BE2C (cell line): ENCODE measurements at regions not wholly inside any gene's neighbourhood (a gene's known extent, or its start where the extent isn't known, plus 50 kb on each side); places are given as distances from the start of the nearest gene placed in this dataset.
"Not testable (repeated sequence)": the region's sequence is repeated elsewhere in the genome, so short reads cannot be mapped to it uniquely, and the experiment has no call there.

Experiments
- DNase-seq: peaks from one replicate; pipeline ENCODE4 v3.0.0-alpha.2; 2020
- H3K27me3 ChIP-seq: fragments of 250-450 bp; sonication (Bioruptor Pico); 2 replicates; pipeline ENCODE4 v1.5.1; 2020; ENCODE audit warnings: mild to moderate bottlenecking
- H3K36me3 ChIP-seq: fragments of 250-450 bp; sonication (Bioruptor Pico); 2 replicates; pipeline ENCODE4 v1.5.1; 2020; ENCODE audit warnings: mild to moderate bottlenecking
- H3K4me1 ChIP-seq: fragments of 250-450 bp; sonication (Bioruptor Pico); 2 replicates; pipeline ENCODE4 v1.5.1; 2020
- H3K4me3 ChIP-seq: 2 replicates; pipeline ENCODE4 v1.5.1; 2011; ENCODE audit warnings: low read depth, low read length
- H3K9me3 ChIP-seq: fragments of 250-450 bp; sonication (Bioruptor Pico); 2 replicates; pipeline ENCODE4 v1.5.1; 2020
- CTCF ChIP-seq: IDR thresholded peaks from 2 replicates; pipeline ENCODE4 v1.5.1; 2012; ENCODE audit warnings: mild to moderate bottlenecking, low read depth, low read length

- no peak for TF ChIP-seq CTCF
- no peaks in the 10 kb centered on the region for H3K9me3 ChIP-seq
- no peak for DNase-seq
- no peaks in the 10 kb centered on the region for H3K36me3 ChIP-seq
- no peak overlapping the region for H3K4me3 ChIP-seq
- no peaks in the 10 kb centered on the region for H3K4me1 ChIP-seq
- no peaks in the 10 kb centered on the region; the same call in 1 of the 2 replicates for H3K27me3 ChIP-seq
Observed at GRCh38 chr11:86874304-86875056, 74.1 kb downstream of the PRSS23 start.

GRCh38 chr11:86876716-86877234, 76.4 kb downstream of the PRSS23 start:
- H3K36me3 ChIP-seq = no peaks in the 10 kb centered on the region
- H3K9me3 ChIP-seq = no peaks in the 10 kb centered on the region
- no peak for DNase-seq
- TF ChIP-seq CTCF = no peak
- no peaks in the 10 kb centered on the region for H3K4me1 ChIP-seq
- H3K27me3 ChIP-seq = no peaks in the 10 kb centered on the region; the same call in 1 of the 2 replicates
- H3K4me3 ChIP-seq = no peak overlapping the region

GRCh38 chr11:86877503-86877902, 77.2 kb downstream of the PRSS23 start:
- no peaks in the 10 kb centered on the region for H3K36me3 ChIP-seq
- TF ChIP-seq CTCF = no peak
- no peaks in the 10 kb centered on the region for H3K9me3 ChIP-seq
- DNase-seq = no peak
- H3K4me3 ChIP-seq = no peak overlapping the region
- no peaks in the 10 kb centered on the region for H3K4me1 ChIP-seq
- H3K27me3 ChIP-seq = no peaks in the 10 kb centered on the region; the same call in 1 of the 2 replicates

- H3K4me3 ChIP-seq, DNase-seq, H3K36me3 ChIP-seq, H3K27me3 ChIP-seq, H3K9me3 ChIP-seq, H3K4me1 ChIP-seq: not testable (repeated sequence)
Observed at GRCh38 chr11:86879241-86879640, 76.0 kb downstream of the FZD4 start.

- H3K4me3 ChIP-seq = no peak overlapping the region
- no peaks in the 10 kb centered on the region for H3K27me3 ChIP-seq
- no peaks in the 10 kb centered on the region for H3K9me3 ChIP-seq
- no peak for DNase-seq
- TF ChIP-seq CTCF = no peak
- H3K4me1 ChIP-seq = no peaks in the 10 kb centered on the region
- H3K36me3 ChIP-seq = no peaks in the 10 kb centered on the region
Observed at GRCh38 chr11:86885311-86885710, 69.9 kb downstream of the FZD4 start.

- H3K36me3 ChIP-seq = no peaks in the 10 kb centered on the region
- DNase-seq = no peak
- no peaks in the 10 kb centered on the region for H3K4me1 ChIP-seq
- H3K9me3 ChIP-seq = no peaks in the 10 kb centered on the region
- TF ChIP-seq CTCF = no peak
- no peaks in the 10 kb centered on the region for H3K27me3 ChIP-seq
- no peak overlapping the region for H3K4me3 ChIP-seq
Observed at GRCh38 chr11:86888164-86889000, 66.8 kb downstream of the FZD4 start.
